ENCODE measurements at regions not wholly inside any gene's neighbourhood (a gene's known extent, or its start where the extent isn't known, plus 50 kb on each side); places are given as distances from the start of the nearest gene placed in this dataset.

DNA sequence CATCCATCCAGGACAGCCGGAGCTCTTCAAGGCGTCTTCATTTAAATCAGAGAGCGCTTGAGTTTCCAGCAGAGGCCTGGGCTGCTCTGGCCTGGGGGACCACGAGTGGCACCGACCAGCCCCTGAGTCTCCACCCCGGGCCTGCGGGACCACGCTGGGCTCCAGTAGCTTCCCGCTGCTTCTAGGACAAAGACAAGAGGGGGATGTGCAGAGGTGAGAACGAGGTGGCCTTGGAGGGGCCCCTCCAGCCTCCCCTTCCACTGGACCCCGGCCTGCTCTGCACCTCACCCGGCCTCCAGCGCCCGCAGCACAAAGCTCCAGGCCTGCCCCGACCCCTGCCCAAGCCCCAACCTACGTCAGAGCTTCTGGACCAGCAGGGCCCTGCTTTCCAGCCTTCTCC, 81.6 kb downstream of the IRX2 start:
- Mint-ChIP-seq H3K4me3 (no peak overlapping the region), H3K27ac (no peak overlapping the region), H3K36me3 (no peaks in the 10 kb centered on the region), H3K27me3 (ENCODE audit: low read depth) (peaks cover 25% of the 10 kb centered on the region), H3K4me1 (no peaks in the 10 kb centered on the region), H3K9me3 (no peaks in the 10 kb centered on the region)
- TF ChIP-seq, protein P1, sequence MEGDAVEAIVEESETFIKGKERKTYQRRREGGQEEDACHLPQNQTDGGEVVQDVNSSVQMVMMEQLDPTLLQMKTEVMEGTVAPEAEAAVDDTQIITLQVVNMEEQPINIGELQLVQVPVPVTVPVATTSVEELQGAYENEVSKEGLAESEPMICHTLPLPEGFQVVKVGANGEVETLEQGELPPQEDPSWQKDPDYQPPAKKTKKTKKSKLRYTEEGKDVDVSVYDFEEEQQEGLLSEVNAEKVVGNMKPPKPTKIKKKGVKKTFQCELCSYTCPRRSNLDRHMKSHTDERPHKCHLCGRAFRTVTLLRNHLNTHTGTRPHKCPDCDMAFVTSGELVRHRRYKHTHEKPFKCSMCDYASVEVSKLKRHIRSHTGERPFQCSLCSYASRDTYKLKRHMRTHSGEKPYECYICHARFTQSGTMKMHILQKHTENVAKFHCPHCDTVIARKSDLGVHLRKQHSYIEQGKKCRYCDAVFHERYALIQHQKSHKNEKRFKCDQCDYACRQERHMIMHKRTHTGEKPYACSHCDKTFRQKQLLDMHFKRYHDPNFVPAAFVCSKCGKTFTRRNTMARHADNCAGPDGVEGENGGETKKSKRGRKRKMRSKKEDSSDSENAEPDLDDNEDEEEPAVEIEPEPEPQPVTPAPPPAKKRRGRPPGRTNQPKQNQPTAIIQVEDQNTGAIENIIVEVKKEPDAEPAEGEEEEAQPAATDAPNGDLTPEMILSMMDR (IDR thresholded peaks at IDR 0.05; ENCODE audit: unreplicated experiment), result no peak
- no peak for DNase-seq (ENCODE audit: low spot score in 2 of 2, unreplicated experiment in 2 of 2)

DNA sequence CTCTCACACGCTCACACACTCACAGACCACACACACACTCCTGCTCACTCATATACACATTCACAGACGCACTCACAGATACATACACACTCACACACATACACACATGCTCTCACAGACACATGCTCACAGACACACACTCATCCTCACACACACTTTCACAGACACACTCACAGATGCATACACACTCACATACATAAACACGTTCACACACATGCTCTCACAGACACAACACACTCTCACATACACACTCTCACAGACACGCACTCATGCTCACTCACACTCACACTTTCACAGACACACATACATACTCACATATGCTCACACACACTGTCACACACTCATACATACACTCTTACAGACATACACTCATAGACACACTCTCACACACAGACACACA, 82.2 kb downstream of the IRX2 start:
- TF ChIP-seq, protein P1 (IDR thresholded peaks at IDR 0.05; ENCODE audit: unreplicated experiment), result no peak
- Mint-ChIP-seq H3K4me1 (peaks cover 3% of the 10 kb centered on the region), H3K36me3 (no peaks in the 10 kb centered on the region), H3K27me3 (ENCODE audit: low read depth) (peaks cover 23% of the 10 kb centered on the region), H3K9me3 (no peaks in the 10 kb centered on the region), H3K27ac (no peak overlapping the region), H3K4me3 (no peak overlapping the region)
- no peak for DNase-seq (ENCODE audit: low spot score in 2 of 2, unreplicated experiment in 2 of 2)

DNA sequence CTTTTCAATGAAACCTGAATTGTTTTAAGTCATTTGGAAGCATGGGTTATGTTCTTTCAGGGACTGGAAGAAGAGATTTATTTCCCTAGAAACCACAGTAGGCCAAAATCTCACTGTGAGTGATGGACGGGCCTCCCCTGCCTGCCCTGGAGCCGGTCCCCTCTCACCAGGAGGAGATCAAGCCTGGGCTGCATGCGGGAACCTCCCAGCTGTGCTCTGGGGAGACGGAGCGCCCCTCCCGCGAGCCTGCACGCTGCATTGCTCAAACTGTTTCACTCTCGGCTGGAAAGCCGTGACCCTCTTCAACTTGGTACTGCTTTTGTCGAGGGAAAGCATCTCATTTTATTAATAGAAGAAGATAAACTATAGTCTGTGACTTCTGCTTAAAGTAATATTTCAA, 85.4 kb downstream of the IRX2 start:
- Mint-ChIP-seq H3K9me3 (no peaks in the 10 kb centered on the region), H3K4me1 (peaks cover 3% of the 10 kb centered on the region), H3K27ac (no peak overlapping the region), H3K27me3 (ENCODE audit: low read depth) (peaks cover 11% of the 10 kb centered on the region), H3K4me3 (no peak overlapping the region), H3K36me3 (no peaks in the 10 kb centered on the region)
- TF ChIP-seq, protein P1 (IDR thresholded peaks at IDR 0.05; ENCODE audit: unreplicated experiment), result no peak
- DNase-seq (ENCODE audit: low spot score in 2 of 2, unreplicated experiment in 2 of 2), result no peak

DNA sequence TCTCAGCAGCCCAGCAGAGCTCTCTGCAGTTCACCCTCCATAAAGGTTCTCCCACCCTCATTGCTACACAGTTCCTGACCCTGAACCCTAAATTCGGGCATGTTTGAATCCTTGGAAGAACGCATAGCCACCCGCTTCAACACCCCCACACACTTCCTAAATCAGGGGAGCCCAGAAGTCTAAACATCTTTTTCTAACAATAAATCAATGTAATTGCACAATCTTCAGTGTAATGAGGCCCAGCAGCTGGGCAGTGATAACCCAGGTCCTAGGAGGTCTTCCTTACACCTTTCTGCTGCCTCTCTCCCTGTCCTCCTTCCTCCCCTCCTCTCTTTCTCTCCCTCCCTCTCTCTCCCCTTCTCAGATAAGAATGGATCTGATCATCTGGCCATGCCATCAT, 88.0 kb downstream of the IRX2 start:
- Mint-ChIP-seq H3K27me3 (ENCODE audit: low read depth) (peaks cover 25% of the 10 kb centered on the region), H3K36me3 (no peaks in the 10 kb centered on the region)

DNA sequence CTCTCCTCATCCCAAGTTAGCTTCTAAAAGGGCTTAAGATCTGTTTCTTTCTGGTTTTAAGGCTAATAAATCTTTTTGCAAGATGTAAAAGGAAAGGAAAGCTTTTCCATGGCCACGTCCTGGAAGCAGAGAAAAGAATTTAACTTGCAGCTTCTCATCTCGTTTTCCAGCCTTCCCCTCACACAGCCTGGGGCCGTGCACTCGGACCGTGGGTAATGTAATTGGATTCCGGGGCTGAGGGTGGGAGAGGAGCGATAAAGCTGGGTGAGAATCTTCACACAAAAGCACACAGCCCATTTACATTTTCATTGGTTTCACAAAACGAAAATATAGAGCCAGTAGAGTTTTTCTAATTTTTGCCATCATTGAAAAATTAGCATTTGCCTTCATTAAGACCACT, 91.2 kb downstream of the IRX2 start:
- Mint-ChIP-seq H3K27ac (no peak overlapping the region), H3K4me3 (no peak overlapping the region), H3K9me3 (no peaks in the 10 kb centered on the region), H3K27me3 (ENCODE audit: low read depth) (peaks cover 40% of the 10 kb centered on the region), H3K36me3 (no peaks in the 10 kb centered on the region), H3K4me1 (peaks cover 33% of the 10 kb centered on the region)
- no peak for DNase-seq (ENCODE audit: low spot score in 2 of 2, unreplicated experiment in 2 of 2)
- TF ChIP-seq, protein P1 (IDR thresholded peaks at IDR 0.05; ENCODE audit: unreplicated experiment), result no peak

More for the DNA sequence above, 88.0 kb downstream of the IRX2 start:
- H3K4me1 Mint-ChIP-seq, result peaks cover 21% of the 10 kb centered on the region
- no peaks in the 10 kb centered on the region for H3K9me3 Mint-ChIP-seq
- H3K4me3 Mint-ChIP-seq, result no peak overlapping the region
- DNase-seq (ENCODE audit: low spot score in 2 of 2, unreplicated experiment in 2 of 2), result no peak
- no peak overlapping the region for H3K27ac Mint-ChIP-seq
- TF ChIP-seq, protein P1 (IDR thresholded peaks at IDR 0.05; ENCODE audit: unreplicated experiment), result no peak

DNA sequence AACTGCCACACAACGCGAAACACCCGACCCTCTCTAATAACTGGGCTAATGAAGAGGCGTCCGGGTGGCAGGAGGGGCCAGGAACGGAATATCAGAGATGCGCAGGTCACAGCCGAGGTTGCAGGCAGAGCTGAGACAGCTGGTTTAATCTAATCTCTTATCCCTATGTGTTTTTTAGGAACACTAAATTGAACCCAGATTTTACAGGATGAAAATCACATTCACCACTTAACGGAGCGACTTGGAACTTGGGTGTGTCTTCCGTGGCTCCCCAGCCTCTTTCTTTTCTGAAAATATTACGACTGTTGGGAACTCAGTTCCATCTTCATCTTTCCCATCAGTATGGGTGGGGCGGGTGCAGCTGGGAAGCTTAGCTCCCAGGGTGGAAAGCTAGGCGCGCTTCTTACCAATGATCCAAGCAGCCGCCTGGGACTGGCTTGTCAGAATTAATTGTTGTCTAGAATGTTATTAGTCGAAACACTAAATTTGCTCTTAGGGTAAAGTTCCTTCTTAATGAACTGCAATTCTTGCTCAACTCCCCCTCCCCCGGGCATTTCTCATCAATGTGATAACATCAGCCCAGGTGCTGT, 92.5 kb downstream of the IRX2 start:
- no peak for DNase-seq (ENCODE audit: low spot score in 2 of 2, unreplicated experiment in 2 of 2)
- Mint-ChIP-seq H3K4me1 (peaks cover 32% of the 10 kb centered on the region), H3K27ac (no peak overlapping the region), H3K36me3 (no peaks in the 10 kb centered on the region), H3K9me3 (no peaks in the 10 kb centered on the region), H3K27me3 (ENCODE audit: low read depth) (peaks cover 47% of the 10 kb centered on the region), H3K4me3 (no peak overlapping the region)
- TF ChIP-seq, protein P1 (IDR thresholded peaks at IDR 0.05; ENCODE audit: unreplicated experiment), result no peak
